Ishikawa (cell line): ENCODE measurements at regions not wholly inside any gene's neighbourhood (a gene's known extent, or its start where the extent isn't known, plus 50 kb on each side); places are given as distances from the start of the nearest gene placed in this dataset.

Experiments
- EP300 ChIP-seq: IDR thresholded peaks from 2 replicates; pipeline ENCODE4 v1.6.1; 2012; ENCODE audit warnings: borderline replicate concordance
- RAD21 ChIP-seq: IDR thresholded peaks from 2 replicates; pipeline ENCODE4 v1.6.1; 2012; ENCODE audit warnings: low read depth
- TAF1 ChIP-seq: IDR thresholded peaks from 2 replicates; pipeline ENCODE4 v1.6.1; 2012; ENCODE audit warnings: low read depth, mild to moderate bottlenecking

DNA sequence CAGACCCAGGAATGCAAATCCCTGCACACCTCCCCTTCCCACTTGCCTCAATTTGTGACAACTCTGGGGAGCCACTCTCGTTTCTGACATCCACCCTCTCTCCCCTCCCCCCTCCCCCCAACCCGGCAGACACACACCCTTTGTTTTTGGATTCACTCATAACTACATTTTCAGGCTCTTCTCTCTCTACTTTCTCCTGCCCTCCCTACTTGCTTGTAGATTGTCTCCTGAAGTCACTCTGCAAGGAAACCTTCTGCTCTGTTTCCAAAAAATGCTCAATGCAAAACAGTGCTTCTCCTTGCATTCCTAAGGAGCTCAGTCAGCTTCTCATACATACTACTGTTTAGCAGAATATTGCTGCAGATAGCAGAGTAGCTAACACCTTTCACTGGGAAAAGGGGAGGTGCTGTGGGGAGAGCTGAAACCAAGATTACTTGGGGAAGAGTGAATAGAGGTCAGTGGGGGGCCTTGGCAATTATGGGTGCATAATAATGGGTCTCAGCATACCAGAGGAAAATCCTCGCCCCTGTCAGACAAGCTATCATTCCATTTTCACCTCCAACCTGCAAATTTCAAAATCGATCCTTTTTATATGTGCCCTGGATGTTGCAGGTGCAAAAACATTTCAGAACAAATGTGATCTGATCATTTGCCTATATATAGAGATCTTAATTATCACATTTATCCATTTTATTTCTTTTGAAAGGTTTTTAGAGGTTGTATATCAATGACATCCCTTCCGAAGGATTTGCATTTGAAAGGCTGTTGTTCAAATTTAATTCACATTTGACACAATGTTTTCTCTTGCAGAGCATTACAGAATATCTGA, 1860.7 kb upstream of the WWC1 start:
- no peak for TF ChIP-seq TAF1
- TF ChIP-seq RAD21: no peak
- TF ChIP-seq EP300: no peak
